ENCODE measurements at regions not wholly inside any gene's neighbourhood (a gene's known extent, or its start where the extent isn't known, plus 50 kb on each side); places are given as distances from the start of the nearest gene placed in this dataset.

GRCh38 chr2:240302933-240303595 lies 132.4 kb upstream of the GPC1 start:
- TF ChIP-seq POLR2A (IDR thresholded peaks at IDR 0.05) (no peak), CTCF (IDR thresholded peaks at IDR 0.05 in 4 of 5, conservative IDR thresholded peaks at IDR 0.05 in 1 of 5) (no peak)

Data from gastrocnemius medialis (tissue), 4 donors.